ENCODE measurements at regions not wholly inside any gene's neighbourhood (a gene's known extent, or its start where the extent isn't known, plus 50 kb on each side); places are given as distances from the start of the nearest gene placed in this dataset.
"Not testable (repeated sequence)": the region's sequence is repeated elsewhere in the genome, so short reads cannot be mapped to it uniquely, and the experiment has no call there.

- Histone ChIP-seq H3K4me3 (ENCODE audit: low read depth, low read length) (no peak overlapping the region), H3K36me3 (ENCODE audit: control insufficient read depth, insufficient read depth, low read length) (no peaks in the 10 kb centered on the region), H3K27me3 (ENCODE audit: control insufficient read depth, insufficient read depth, low read length) (no peaks in the 10 kb centered on the region)
- FAIRE-seq (no peak), DNase-seq (ENCODE audit: low read depth) (no peak)
- TF ChIP-seq CTCF (IDR thresholded peaks at IDR 0.05; ENCODE audit: insufficient read depth, low read length, severe bottlenecking): no peak
These were observed 131.8 kb upstream of the TRIM24 start for GRCh38 chr7:138328215-138328614.

GRCh38 chr7:138332850-138333249 is 127.2 kb upstream of the TRIM24 start:
- H3K4me3 ChIP-seq (ENCODE audit: low read depth, low read length); DNase-seq (ENCODE audit: low read depth); H3K27me3 ChIP-seq (ENCODE audit: control insufficient read depth, insufficient read depth, low read length); H3K36me3 ChIP-seq (ENCODE audit: control insufficient read depth, insufficient read depth, low read length); FAIRE-seq: not testable (repeated sequence)

- no peak for TF ChIP-seq CTCF (IDR thresholded peaks at IDR 0.05; ENCODE audit: insufficient read depth, low read length, severe bottlenecking)
- FAIRE-seq (no peak), DNase-seq (ENCODE audit: low read depth) (no peak)
- Histone ChIP-seq H3K4me3 (ENCODE audit: low read depth, low read length) (no peak overlapping the region), H3K27me3 (ENCODE audit: control insufficient read depth, insufficient read depth, low read length) (no peaks in the 10 kb centered on the region), H3K36me3 (ENCODE audit: control insufficient read depth, insufficient read depth, low read length) (no peaks in the 10 kb centered on the region)
These were observed 121.7 kb upstream of the TRIM24 start for GRCh38 chr7:138338361-138338760.

- DNase-seq (ENCODE audit: low read depth): not testable (repeated sequence)
These were observed 120.8 kb upstream of the TRIM24 start for GRCh38 chr7:138339229-138339628.

GRCh38 chr7:138342990-138343389 is 117.1 kb upstream of the TRIM24 start:
- no peak for FAIRE-seq
- H3K36me3 ChIP-seq (ENCODE audit: control insufficient read depth, insufficient read depth, low read length): no peaks in the 10 kb centered on the region
- no peaks in the 10 kb centered on the region for H3K27me3 ChIP-seq (ENCODE audit: control insufficient read depth, insufficient read depth, low read length)
- DNase-seq (ENCODE audit: low read depth): no peak
- no peak for TF ChIP-seq CTCF (IDR thresholded peaks at IDR 0.05; ENCODE audit: insufficient read depth, low read length, severe bottlenecking)
- no peak overlapping the region for H3K4me3 ChIP-seq (ENCODE audit: low read depth, low read length)

More at GRCh38 chr7:138339229-138339628, 120.8 kb upstream of the TRIM24 start:
- not testable (repeated sequence) for H3K36me3 ChIP-seq (ENCODE audit: control insufficient read depth, insufficient read depth, low read length); H3K27me3 ChIP-seq (ENCODE audit: control insufficient read depth, insufficient read depth, low read length); FAIRE-seq; H3K4me3 ChIP-seq (ENCODE audit: low read depth, low read length)

GRCh38 chr7:138345567-138345966 is 114.5 kb upstream of the TRIM24 start:
- Histone ChIP-seq H3K4me3 (ENCODE audit: low read depth, low read length) (no peak overlapping the region), H3K27me3 (ENCODE audit: control insufficient read depth, insufficient read depth, low read length) (no peaks in the 10 kb centered on the region), H3K36me3 (ENCODE audit: control insufficient read depth, insufficient read depth, low read length) (no peaks in the 10 kb centered on the region)
- no peak for DNase-seq (ENCODE audit: low read depth)
- no peak for FAIRE-seq
- TF ChIP-seq CTCF (IDR thresholded peaks at IDR 0.05; ENCODE audit: insufficient read depth, low read length, severe bottlenecking): no peak

- no peak overlapping the region for H3K4me3 ChIP-seq (ENCODE audit: low read depth, low read length)
- TF ChIP-seq CTCF (IDR thresholded peaks at IDR 0.05; ENCODE audit: insufficient read depth, low read length, severe bottlenecking): no peak
- FAIRE-seq (no peak), DNase-seq (ENCODE audit: low read depth) (no peak)
- no peaks in the 10 kb centered on the region for H3K36me3 ChIP-seq (ENCODE audit: control insufficient read depth, insufficient read depth, low read length)
- no peaks in the 10 kb centered on the region for H3K27me3 ChIP-seq (ENCODE audit: control insufficient read depth, insufficient read depth, low read length)
These were observed 113.1 kb upstream of the TRIM24 start for GRCh38 chr7:138346975-138347374.
